ENCODE measurements at regions not wholly inside any gene's neighbourhood (a gene's known extent, or its start where the extent isn't known, plus 50 kb on each side); places are given as distances from the start of the nearest gene placed in this dataset.

DNA sequence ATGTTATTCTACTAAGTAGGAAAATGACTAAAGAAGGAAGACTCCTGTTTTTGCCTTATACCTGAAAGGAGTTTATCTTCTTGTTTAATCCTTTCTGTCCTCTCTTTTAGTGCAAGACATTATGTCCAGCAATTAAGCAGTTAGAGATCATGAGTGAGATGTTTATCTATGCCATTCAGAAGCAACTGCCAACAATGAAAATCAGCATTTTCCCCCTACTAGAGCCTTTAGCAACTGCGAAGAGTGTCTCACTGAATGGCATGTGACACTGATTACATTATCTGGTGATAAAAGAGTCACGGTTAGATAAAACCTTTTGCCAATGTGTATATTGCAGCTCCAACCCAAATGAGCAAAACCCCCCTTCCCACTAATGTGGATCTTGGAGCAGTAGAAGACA, 357.7 kb upstream of the SYT4 start:
- Histone ChIP-seq H3K4me1 (ENCODE audit: control insufficient read depth, insufficient read depth, low read length) (no peaks in the 10 kb centered on the region), H3K9me3 (ENCODE audit: control insufficient read depth, insufficient read depth, low read length) (no peaks in the 10 kb centered on the region), H3K4me3 (ENCODE audit: low read length) (no peak overlapping the region), H3K36me3 (ENCODE audit: control insufficient read depth, insufficient read depth, low read length) (no peaks in the 10 kb centered on the region), H3K27ac (ENCODE audit: low read length) (no peak overlapping the region), H3K27me3 (ENCODE audit: control insufficient read depth, insufficient read depth, low read length) (no peaks in the 10 kb centered on the region)
- no CpG with 5 or more reads among the region's 2 CpGs for WGBS (ENCODE audit: insufficient coverage)
- Mint-ChIP-seq H3K4me3 (no peak overlapping the region), H3K27ac (no peak overlapping the region), H3K36me3 (no peaks in the 10 kb centered on the region), H3K4me1 (no peaks in the 10 kb centered on the region), H3K27me3 (ENCODE audit: low read depth in 2 of 2) (no peaks in the 10 kb centered on the region), H3K9me3 (peaks cover 0 to under 1% of the 10 kb centered on the region in 2 donors)
- DNase-seq, result no peak
- ATAC-seq, result no peak
- TF ChIP-seq, protein P1, sequence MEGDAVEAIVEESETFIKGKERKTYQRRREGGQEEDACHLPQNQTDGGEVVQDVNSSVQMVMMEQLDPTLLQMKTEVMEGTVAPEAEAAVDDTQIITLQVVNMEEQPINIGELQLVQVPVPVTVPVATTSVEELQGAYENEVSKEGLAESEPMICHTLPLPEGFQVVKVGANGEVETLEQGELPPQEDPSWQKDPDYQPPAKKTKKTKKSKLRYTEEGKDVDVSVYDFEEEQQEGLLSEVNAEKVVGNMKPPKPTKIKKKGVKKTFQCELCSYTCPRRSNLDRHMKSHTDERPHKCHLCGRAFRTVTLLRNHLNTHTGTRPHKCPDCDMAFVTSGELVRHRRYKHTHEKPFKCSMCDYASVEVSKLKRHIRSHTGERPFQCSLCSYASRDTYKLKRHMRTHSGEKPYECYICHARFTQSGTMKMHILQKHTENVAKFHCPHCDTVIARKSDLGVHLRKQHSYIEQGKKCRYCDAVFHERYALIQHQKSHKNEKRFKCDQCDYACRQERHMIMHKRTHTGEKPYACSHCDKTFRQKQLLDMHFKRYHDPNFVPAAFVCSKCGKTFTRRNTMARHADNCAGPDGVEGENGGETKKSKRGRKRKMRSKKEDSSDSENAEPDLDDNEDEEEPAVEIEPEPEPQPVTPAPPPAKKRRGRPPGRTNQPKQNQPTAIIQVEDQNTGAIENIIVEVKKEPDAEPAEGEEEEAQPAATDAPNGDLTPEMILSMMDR (IDR thresholded peaks at IDR 0.05), result no peak
- intact Hi-C loops (cut with micrococcal nuclease), result no loop called here

DNA sequence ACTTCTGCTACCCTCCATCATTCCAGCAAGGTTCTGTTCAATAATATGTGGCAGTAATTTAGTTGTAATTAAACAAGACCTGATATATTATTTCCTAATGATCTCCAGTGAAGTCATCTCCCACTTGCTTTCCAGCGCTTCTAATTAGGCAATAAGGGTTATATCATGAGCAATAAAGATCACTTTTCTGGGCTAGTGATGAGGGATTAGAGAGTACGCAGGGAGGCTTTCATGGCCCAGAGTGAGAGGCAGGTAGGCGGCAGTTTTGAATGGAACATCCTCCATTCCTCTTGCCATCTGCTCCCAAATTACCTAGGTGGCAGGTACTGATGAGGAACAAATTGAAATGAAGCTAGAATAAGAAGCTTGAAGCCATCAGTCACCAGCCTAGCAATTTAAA, 358.1 kb upstream of the SYT4 start:
- Histone ChIP-seq H3K9me3 (ENCODE audit: control insufficient read depth, insufficient read depth, low read length) (no peaks in the 10 kb centered on the region), H3K4me1 (ENCODE audit: control insufficient read depth, insufficient read depth, low read length) (no peaks in the 10 kb centered on the region), H3K4me3 (ENCODE audit: low read length) (no peak overlapping the region), H3K27me3 (ENCODE audit: control insufficient read depth, insufficient read depth, low read length) (no peaks in the 10 kb centered on the region), H3K36me3 (ENCODE audit: control insufficient read depth, insufficient read depth, low read length) (no peaks in the 10 kb centered on the region), H3K27ac (ENCODE audit: low read length) (no peak overlapping the region)
- Mint-ChIP-seq H3K9me3 (peaks cover 0 to 3% of the 10 kb centered on the region in 2 donors), H3K36me3 (no peaks in the 10 kb centered on the region), H3K27me3 (ENCODE audit: low read depth in 2 of 2) (no peaks in the 10 kb centered on the region), H3K27ac (no peak overlapping the region), H3K4me3 (no peak overlapping the region), H3K4me1 (no peaks in the 10 kb centered on the region)
- WGBS (ENCODE audit: insufficient coverage), result 100% methylated on average over 3 of the region's 3 CpGs
- intact Hi-C loops (cut with micrococcal nuclease), result no loop called here
- no peak for DNase-seq
- TF ChIP-seq, protein P1 (IDR thresholded peaks at IDR 0.05), result no peak
- no peak for ATAC-seq

DNA sequence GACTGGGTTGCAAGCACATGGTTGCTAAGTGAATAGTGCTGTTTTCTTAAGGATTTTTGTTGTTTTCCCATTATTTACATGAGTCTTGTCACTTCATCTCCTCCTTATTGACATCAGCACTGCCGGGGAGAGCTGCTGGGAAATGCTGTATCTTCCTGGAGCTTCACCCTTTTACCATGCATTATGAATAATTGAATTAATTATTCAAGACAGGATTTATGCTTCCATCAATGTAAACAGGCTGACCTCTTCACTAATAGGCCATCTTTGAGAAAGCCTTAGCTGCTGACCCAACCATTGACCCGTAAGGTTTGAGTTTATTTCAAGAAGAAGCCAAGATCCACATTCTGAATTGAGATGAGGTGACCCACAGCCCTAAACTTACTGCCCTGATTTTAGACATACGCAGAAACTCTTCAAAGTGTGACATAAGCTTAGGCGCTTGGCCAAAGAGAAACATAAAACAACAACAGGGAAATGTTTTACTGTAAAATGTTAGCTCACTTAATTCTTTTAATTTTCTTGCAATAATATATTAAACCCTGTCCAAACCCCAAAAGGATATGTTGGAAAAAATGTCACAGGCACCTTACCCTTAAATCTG, 365.5 kb upstream of the SYT4 start:
- no peaks in the 10 kb centered on the region for H3K4me1 Mint-ChIP-seq
- 82% methylated on average over 3 of the region's 4 CpGs for WGBS (ENCODE audit: insufficient coverage)
- Histone ChIP-seq H3K9me3 (ENCODE audit: control insufficient read depth, insufficient read depth, low read length) (no peaks in the 10 kb centered on the region), H3K27ac (ENCODE audit: low read length) (no peak overlapping the region), H3K27me3 (ENCODE audit: control insufficient read depth, insufficient read depth, low read length) (no peaks in the 10 kb centered on the region), H3K4me3 (ENCODE audit: low read length) (no peak overlapping the region), H3K36me3 (ENCODE audit: control insufficient read depth, insufficient read depth, low read length) (no peaks in the 10 kb centered on the region), H3K4me1 (ENCODE audit: control insufficient read depth, insufficient read depth, low read length) (no peaks in the 10 kb centered on the region)
- H3K9me3 Mint-ChIP-seq, result peaks cover 2 to 3% of the 10 kb centered on the region in 2 donors
- ATAC-seq, result no peak
- H3K36me3 Mint-ChIP-seq, result no peaks in the 10 kb centered on the region
- no peak for DNase-seq
- no peak overlapping the region for H3K4me3 Mint-ChIP-seq
- H3K27me3 Mint-ChIP-seq (ENCODE audit: low read depth in 2 of 2), result no peaks in the 10 kb centered on the region
- TF ChIP-seq, protein P1 (IDR thresholded peaks at IDR 0.05), result no peak
- intact Hi-C loops (cut with micrococcal nuclease), result no loop called here
- no peak overlapping the region for H3K27ac Mint-ChIP-seq

DNA sequence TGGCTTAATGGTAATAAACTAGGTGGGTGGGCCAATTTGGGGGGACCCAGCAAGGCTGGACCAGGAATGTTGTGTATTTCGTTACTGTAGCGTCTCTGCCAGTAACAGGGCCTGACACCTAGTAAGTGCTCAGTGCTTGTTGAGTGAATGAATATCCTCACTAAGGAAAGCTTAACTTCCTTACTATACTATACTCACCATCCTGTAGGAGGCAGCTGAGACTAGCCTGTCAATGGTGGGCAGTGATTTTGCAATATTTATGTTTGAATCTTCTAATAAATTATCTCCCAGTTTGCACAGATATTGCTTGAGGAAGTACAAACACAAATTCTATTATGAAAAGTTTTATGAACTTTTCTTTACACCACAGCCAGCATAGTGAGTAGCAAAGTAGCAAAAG, 370.7 kb upstream of the SYT4 start:
- peaks cover 0 to 2% of the 10 kb centered on the region in 2 donors for H3K9me3 Mint-ChIP-seq
- H3K27me3 ChIP-seq (ENCODE audit: control insufficient read depth, insufficient read depth, low read length), result no peaks in the 10 kb centered on the region
- H3K27ac ChIP-seq (ENCODE audit: low read length), result no peak overlapping the region
- no peaks in the 10 kb centered on the region for H3K9me3 ChIP-seq (ENCODE audit: control insufficient read depth, insufficient read depth, low read length)
- WGBS (ENCODE audit: insufficient coverage), result 93% methylated on average over 2 of the region's 2 CpGs
- ATAC-seq (no peak), DNase-seq (no peak)
- no peak overlapping the region for H3K27ac Mint-ChIP-seq
- no peaks in the 10 kb centered on the region for H3K4me1 ChIP-seq (ENCODE audit: control insufficient read depth, insufficient read depth, low read length)
- intact Hi-C loops (cut with micrococcal nuclease), result no loop called here
- TF ChIP-seq, protein P1 (IDR thresholded peaks at IDR 0.05), result no peak
- no peak overlapping the region for H3K4me3 Mint-ChIP-seq
- no peaks in the 10 kb centered on the region for H3K36me3 ChIP-seq (ENCODE audit: control insufficient read depth, insufficient read depth, low read length)
- no peaks in the 10 kb centered on the region for H3K36me3 Mint-ChIP-seq
- no peak overlapping the region for H3K4me3 ChIP-seq (ENCODE audit: low read length)
- no peaks in the 10 kb centered on the region for H3K4me1 Mint-ChIP-seq
- H3K27me3 Mint-ChIP-seq (ENCODE audit: low read depth in 2 of 2), result no peaks in the 10 kb centered on the region

All from natural killer cell (primary cell).